GM23338 (cell line): ENCODE measurements at regions not wholly inside any gene's neighbourhood (a gene's known extent, or its start where the extent isn't known, plus 50 kb on each side); places are given as distances from the start of the nearest gene placed in this dataset.

ENCODE experiments used
- ATAC-seq: fragments of 200-7000 bp; cut with Tn5 transposase; 3 replicates; pipeline ENCODE4 v1.9.1; 2020
- DNase-seq: peaks from one replicate; pipeline ENCODE4 v3.0.0-alpha.2; 2015; ENCODE audit warnings: low spot score
- H2AFZ ChIP-seq: fragments of 200-600 bp; sonication (generic); 2 replicates; pipeline ENCODE4 v1.8.0; 2016; ENCODE audit warnings: antibody characterized with exemption, mild to moderate bottlenecking, moderate library complexity
- H3F3A ChIP-seq: fragments of 200-600 bp; sonication (generic); replicated peaks from 2 replicates; pipeline ENCODE4 v1.8.0; 2017; ENCODE audit warnings: antibody characterized with exemption, mixed run types, low read depth
- H3K27ac ChIP-seq: fragments of 200-600 bp; sonication (generic); 2 replicates; pipeline ENCODE4 v1.6.1; 2016; ENCODE audit warnings: low read depth
- H3K27me3 ChIP-seq: fragments of 200-600 bp; sonication (generic); 2 replicates; pipeline ENCODE4 v1.8.0; 2016; ENCODE audit warnings: mild to moderate bottlenecking, mixed run types, moderate library complexity; ENCODE audit not compliant: insufficient read depth
- H3K36me3 ChIP-seq: fragments of 200-600 bp; sonication (generic); 2 replicates; pipeline ENCODE4 v1.8.0; 2016; ENCODE audit warnings: mild to moderate bottlenecking; ENCODE audit not compliant: insufficient read depth
- H3K4me1 ChIP-seq: fragments of 200-600 bp; sonication (generic); 2 replicates; pipeline ENCODE4 v1.8.0; 2016; ENCODE audit warnings: mild to moderate bottlenecking, moderate library complexity; ENCODE audit not compliant: insufficient read depth
- H3K4me2 ChIP-seq: fragments of 200-600 bp; sonication (generic); 2 replicates; pipeline ENCODE4 v1.7.1; 2017; ENCODE audit warnings: mixed run types
- H3K4me3 ChIP-seq: fragments of 200-600 bp; sonication (generic); 2 replicates; pipeline ENCODE4 v1.6.1; 2016; ENCODE audit warnings: mixed run types
- H3K79me2 ChIP-seq: fragments of 200-600 bp; sonication (generic); replicated peaks from 2 replicates; pipeline ENCODE4 v1.8.0; 2017; ENCODE audit warnings: mild to moderate bottlenecking; ENCODE audit not compliant: insufficient read depth
- H3K9me2 ChIP-seq: fragments of 200-600 bp; sonication (generic); 2 replicates; pipeline ENCODE4 v1.8.0; 2017; ENCODE audit not compliant: insufficient read depth
- H4K20me1 ChIP-seq: fragments of 200-600 bp; sonication (generic); replicated peaks from 2 replicates; pipeline ENCODE4 v1.8.0; 2017; ENCODE audit warnings: mild to moderate bottlenecking; ENCODE audit not compliant: insufficient read depth
- H3K27ac Mint-ChIP-seq: 2 replicates; pipeline ENCODE4 v1.8.0; 2020; ENCODE audit warnings: inconsistent platforms, mild to moderate bottlenecking, moderate library complexity, mixed read lengths
- H3K27me3 Mint-ChIP-seq: 3 replicates; pipeline ENCODE4 v1.8.0; 2022; ENCODE audit warnings: low read depth, mild to moderate bottlenecking, moderate library complexity, mixed read lengths, inconsistent platforms; ENCODE audit not compliant: insufficient read depth, poor library complexity
- H3K36me3 Mint-ChIP-seq: 3 replicates; pipeline ENCODE4 v1.8.0; 2021; ENCODE audit warnings: low read depth, mild to moderate bottlenecking, inconsistent platforms, moderate library complexity, mixed read lengths
- H3K4me1 Mint-ChIP-seq: 3 replicates; pipeline ENCODE4 v1.8.0; 2020; ENCODE audit warnings: mild to moderate bottlenecking, inconsistent platforms, mixed read lengths
- H3K4me3 Mint-ChIP-seq: 3 replicates; pipeline ENCODE4 v1.8.0; 2021; ENCODE audit warnings: moderate library complexity, mild to moderate bottlenecking, inconsistent platforms, mixed read lengths
- H3K9me3 Mint-ChIP-seq: 3 replicates; pipeline ENCODE4 v1.8.0; 2020; ENCODE audit warnings: moderate library complexity, mild to moderate bottlenecking, inconsistent platforms, mixed read lengths
- EZH2 ChIP-seq: fragments of 200-600 bp; sonication (generic); IDR thresholded peaks from one replicate; pipeline ENCODE4 v1.8.0; 2017; ENCODE audit warnings: antibody characterized with exemption, mild to moderate bottlenecking, low read depth; ENCODE audit not compliant: unreplicated experiment
- JUNB ChIP-seq: IDR thresholded peaks from one replicate; pipeline ENCODE4 v1.6.1; 2016; ENCODE audit warnings: antibody characterized with exemption; ENCODE audit not compliant: unreplicated experiment
- NANOG ChIP-seq: IDR thresholded peaks from 2 replicates; pipeline ENCODE4 v1.6.1; 2016; ENCODE audit warnings: antibody characterized with exemption, borderline replicate concordance
- POLR2AphosphoS5 ChIP-seq: IDR thresholded peaks from 2 replicates; pipeline ENCODE4 v1.6.1; 2016; ENCODE audit warnings: antibody characterized with exemption, low read depth
- ZNF114 ChIP-seq: fragments of 250-450 bp; sonication (Bioruptor Pico); IDR thresholded peaks from 2 replicates; pipeline ENCODE4 v1.5.0; 2020; ENCODE audit warnings: mild to moderate bottlenecking, moderate library complexity
- ZNF331 ChIP-seq: fragments of 250-450 bp; sonication (Bioruptor Pico); IDR thresholded peaks from 2 replicates; pipeline ENCODE4 v1.5.0; 2020; ENCODE audit warnings: low read depth, mild to moderate bottlenecking, moderate library complexity
- TF ChIP-seq, protein P1 (sequence below): fragments of 250-450 bp; sonication (Bioruptor Pico); IDR thresholded peaks from 2 replicates; pipeline ENCODE4 v1.5.0; 2020; ENCODE audit warnings: mild to moderate bottlenecking, moderate library complexity
- TF ChIP-seq, protein P2 (sequence below): IDR thresholded peaks from one replicate; pipeline ENCODE4 v1.6.1; 2018; ENCODE audit warnings: antibody characterized with exemption; ENCODE audit not compliant: unreplicated experiment
- TF ChIP-seq, protein P3 (sequence below): IDR thresholded peaks from 2 replicates; pipeline ENCODE4 v1.6.1; 2016; ENCODE audit warnings: antibody characterized with exemption

DNA sequence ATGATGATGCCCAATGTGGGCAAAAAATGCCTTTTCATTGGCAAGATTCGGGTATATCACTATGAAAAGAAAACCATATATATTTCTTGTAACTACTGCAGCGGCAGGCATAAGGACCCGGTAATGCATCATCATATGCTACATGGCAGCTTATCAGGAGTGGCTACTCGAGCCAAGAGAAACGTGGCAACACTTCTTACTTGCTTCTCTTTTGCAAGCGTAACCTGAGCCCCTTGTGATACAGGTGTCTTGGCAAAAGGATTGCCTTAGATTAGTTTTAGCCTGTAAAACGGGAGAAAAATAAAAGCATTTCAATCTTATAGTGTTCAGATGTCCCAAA is 280.3 kb downstream of the SPRY1 start (continued):
- TF ChIP-seq, protein P1, sequence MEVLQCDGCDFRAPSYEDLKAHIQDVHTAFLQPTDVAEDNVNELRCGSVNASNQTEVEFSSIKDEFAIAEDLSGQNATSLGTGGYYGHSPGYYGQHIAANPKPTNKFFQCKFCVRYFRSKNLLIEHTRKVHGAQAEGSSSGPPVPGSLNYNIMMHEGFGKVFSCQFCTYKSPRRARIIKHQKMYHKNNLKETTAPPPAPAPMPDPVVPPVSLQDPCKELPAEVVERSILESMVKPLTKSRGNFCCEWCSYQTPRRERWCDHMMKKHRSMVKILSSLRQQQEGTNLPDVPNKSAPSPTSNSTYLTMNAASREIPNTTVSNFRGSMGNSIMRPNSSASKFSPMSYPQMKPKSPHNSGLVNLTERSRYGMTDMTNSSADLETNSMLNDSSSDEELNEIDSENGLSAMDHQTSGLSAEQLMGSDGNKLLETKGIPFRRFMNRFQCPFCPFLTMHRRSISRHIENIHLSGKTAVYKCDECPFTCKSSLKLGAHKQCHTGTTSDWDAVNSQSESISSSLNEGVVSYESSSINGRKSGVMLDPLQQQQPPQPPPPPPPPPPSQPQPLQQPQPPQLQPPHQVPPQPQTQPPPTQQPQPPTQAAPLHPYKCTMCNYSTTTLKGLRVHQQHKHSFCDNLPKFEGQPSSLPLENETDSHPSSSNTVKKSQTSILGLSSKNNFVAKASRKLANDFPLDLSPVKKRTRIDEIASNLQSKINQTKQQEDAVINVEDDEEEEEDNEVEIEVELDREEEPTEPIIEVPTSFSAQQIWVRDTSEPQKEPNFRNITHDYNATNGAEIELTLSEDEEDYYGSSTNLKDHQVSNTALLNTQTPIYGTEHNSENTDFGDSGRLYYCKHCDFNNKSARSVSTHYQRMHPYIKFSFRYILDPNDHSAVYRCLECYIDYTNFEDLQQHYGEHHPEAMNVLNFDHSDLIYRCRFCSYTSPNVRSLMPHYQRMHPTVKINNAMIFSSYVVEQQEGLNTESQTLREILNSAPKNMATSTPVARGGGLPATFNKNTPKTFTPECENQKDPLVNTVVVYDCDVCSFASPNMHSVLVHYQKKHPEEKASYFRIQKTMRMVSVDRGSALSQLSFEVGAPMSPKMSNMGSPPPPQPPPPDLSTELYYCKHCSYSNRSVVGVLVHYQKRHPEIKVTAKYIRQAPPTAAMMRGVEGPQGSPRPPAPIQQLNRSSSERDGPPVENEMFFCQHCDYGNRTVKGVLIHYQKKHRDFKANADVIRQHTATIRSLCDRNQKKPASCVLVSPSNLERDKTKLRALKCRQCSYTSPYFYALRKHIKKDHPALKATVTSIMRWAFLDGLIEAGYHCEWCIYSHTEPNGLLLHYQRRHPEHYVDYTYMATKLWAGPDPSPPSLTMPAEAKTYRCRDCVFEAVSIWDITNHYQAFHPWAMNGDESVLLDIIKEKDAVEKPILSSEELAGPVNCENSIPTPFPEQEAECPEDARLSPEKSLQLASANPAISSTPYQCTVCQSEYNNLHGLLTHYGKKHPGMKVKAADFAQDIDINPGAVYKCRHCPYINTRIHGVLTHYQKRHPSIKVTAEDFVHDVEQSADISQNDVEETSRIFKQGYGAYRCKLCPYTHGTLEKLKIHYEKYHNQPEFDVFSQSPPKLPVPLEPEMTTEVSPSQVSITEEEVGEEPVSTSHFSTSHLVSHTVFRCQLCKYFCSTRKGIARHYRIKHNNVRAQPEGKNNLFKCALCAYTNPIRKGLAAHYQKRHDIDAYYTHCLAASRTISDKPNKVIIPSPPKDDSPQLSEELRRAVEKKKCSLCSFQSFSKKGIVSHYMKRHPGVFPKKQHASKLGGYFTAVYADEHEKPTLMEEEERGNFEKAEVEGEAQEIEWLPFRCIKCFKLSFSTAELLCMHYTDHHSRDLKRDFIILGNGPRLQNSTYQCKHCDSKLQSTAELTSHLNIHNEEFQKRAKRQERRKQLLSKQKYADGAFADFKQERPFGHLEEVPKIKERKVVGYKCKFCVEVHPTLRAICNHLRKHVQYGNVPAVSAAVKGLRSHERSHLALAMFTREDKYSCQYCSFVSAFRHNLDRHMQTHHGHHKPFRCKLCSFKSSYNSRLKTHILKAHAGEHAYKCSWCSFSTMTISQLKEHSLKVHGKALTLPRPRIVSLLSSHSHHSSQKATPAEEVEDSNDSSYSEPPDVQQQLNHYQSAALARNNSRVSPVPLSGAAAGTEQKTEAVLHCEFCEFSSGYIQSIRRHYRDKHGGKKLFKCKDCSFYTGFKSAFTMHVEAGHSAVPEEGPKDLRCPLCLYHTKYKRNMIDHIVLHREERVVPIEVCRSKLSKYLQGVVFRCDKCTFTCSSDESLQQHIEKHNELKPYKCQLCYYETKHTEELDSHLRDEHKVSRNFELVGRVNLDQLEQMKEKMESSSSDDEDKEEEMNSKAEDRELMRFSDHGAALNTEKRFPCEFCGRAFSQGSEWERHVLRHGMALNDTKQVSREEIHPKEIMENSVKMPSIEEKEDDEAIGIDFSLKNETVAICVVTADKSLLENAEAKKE (CRISPR knock-in tag), result no peak
- TF ChIP-seq JUNB, result no peak
- TF ChIP-seq, protein P2, sequence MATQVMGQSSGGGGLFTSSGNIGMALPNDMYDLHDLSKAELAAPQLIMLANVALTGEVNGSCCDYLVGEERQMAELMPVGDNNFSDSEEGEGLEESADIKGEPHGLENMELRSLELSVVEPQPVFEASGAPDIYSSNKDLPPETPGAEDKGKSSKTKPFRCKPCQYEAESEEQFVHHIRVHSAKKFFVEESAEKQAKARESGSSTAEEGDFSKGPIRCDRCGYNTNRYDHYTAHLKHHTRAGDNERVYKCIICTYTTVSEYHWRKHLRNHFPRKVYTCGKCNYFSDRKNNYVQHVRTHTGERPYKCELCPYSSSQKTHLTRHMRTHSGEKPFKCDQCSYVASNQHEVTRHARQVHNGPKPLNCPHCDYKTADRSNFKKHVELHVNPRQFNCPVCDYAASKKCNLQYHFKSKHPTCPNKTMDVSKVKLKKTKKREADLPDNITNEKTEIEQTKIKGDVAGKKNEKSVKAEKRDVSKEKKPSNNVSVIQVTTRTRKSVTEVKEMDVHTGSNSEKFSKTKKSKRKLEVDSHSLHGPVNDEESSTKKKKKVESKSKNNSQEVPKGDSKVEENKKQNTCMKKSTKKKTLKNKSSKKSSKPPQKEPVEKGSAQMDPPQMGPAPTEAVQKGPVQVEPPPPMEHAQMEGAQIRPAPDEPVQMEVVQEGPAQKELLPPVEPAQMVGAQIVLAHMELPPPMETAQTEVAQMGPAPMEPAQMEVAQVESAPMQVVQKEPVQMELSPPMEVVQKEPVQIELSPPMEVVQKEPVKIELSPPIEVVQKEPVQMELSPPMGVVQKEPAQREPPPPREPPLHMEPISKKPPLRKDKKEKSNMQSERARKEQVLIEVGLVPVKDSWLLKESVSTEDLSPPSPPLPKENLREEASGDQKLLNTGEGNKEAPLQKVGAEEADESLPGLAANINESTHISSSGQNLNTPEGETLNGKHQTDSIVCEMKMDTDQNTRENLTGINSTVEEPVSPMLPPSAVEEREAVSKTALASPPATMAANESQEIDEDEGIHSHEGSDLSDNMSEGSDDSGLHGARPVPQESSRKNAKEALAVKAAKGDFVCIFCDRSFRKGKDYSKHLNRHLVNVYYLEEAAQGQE, result no peak
- no peak for TF ChIP-seq POLR2AphosphoS5
- TF ChIP-seq EZH2, result no peak
- TF ChIP-seq ZNF114, result no peak
- TF ChIP-seq ZNF331, result no peak

DNA sequence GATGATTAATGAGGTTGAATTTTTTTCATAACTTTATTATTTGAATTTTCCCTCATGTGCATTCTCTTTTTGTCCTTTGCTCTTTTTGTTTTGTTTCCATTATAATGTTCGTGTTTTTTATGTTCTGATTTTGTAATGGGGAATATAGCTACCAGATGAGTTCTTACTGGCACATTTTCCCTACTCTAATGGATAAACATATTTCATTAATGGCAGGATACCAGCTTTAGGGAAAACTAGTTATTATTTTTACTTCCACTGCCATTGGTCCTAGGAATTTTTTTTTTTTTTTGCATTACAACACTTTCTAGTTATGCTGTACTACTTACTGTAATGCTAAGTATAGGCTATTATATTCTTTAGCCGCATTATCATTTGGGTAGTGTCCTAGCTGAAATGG is 286.3 kb downstream of the SPRY1 start:
- no peak overlapping the region for H3K4me2 ChIP-seq
- no peak for ATAC-seq
- DNase-seq, result no peak
- H3F3A ChIP-seq, result no peaks in the 10 kb centered on the region
- no peaks in the 10 kb centered on the region for H3K27me3 ChIP-seq
- H3K4me1 Mint-ChIP-seq, result no peaks in the 10 kb centered on the region
- no peak overlapping the region for H2AFZ ChIP-seq
- no peak overlapping the region for H3K27ac ChIP-seq
- peaks cover 28% of the 10 kb centered on the region for H3K9me3 Mint-ChIP-seq
- no peak overlapping the region for H3K27ac Mint-ChIP-seq
- peaks cover 4% of the 10 kb centered on the region for H3K27me3 Mint-ChIP-seq
- H3K9me2 ChIP-seq, result no peaks in the 10 kb centered on the region
- peaks cover 31% of the 10 kb centered on the region for H3K36me3 Mint-ChIP-seq
- H3K4me1 ChIP-seq, result no peaks in the 10 kb centered on the region
- no peaks in the 10 kb centered on the region for H3K79me2 ChIP-seq
- no peaks in the 10 kb centered on the region for H4K20me1 ChIP-seq
- peaks cover 8% of the 10 kb centered on the region; the same call in 1 of the 2 replicates for H3K36me3 ChIP-seq
- H3K4me3 ChIP-seq, result no peak overlapping the region
- no peak overlapping the region for H3K4me3 Mint-ChIP-seq
- TF ChIP-seq NANOG (no peak), EZH2 (no peak)
- TF ChIP-seq, protein P3, sequence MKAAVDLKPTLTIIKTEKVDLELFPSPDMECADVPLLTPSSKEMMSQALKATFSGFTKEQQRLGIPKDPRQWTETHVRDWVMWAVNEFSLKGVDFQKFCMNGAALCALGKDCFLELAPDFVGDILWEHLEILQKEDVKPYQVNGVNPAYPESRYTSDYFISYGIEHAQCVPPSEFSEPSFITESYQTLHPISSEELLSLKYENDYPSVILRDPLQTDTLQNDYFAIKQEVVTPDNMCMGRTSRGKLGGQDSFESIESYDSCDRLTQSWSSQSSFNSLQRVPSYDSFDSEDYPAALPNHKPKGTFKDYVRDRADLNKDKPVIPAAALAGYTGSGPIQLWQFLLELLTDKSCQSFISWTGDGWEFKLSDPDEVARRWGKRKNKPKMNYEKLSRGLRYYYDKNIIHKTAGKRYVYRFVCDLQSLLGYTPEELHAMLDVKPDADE, result no peak
